IgD-negative memory B cell (primary cell): ENCODE measurements at regions not wholly inside any gene's neighbourhood (a gene's known extent, or its start where the extent isn't known, plus 50 kb on each side); places are given as distances from the start of the nearest gene placed in this dataset.

Experiments used
- H3K27ac Mint-ChIP-seq, 3 donors: one replicate each; pipeline ENCODE4 v1.8.0; 2020 to 2022; ENCODE audit warnings: mild to moderate bottlenecking in 3 of 3, mixed read lengths in 3 of 3, moderate library complexity in 1 of 3
- H3K27me3 Mint-ChIP-seq: one replicate; pipeline ENCODE4 v1.8.0; 2021; ENCODE audit warnings: mixed read lengths
- H3K36me3 Mint-ChIP-seq: one replicate; pipeline ENCODE4 v1.8.0; 2020; ENCODE audit warnings: mild to moderate bottlenecking, mixed read lengths
- H3K4me1 Mint-ChIP-seq, 3 donors: one replicate each; pipeline ENCODE4 v1.8.0; 2020 to 2022; ENCODE audit warnings: mixed read lengths in 3 of 3, mild to moderate bottlenecking in 1 of 3
- H3K4me3 Mint-ChIP-seq, 4 donors: one replicate each; pipeline ENCODE4 v1.8.0; 2020 to 2022; ENCODE audit warnings: mild to moderate bottlenecking in 4 of 4, mixed read lengths in 4 of 4, moderate library complexity in 3 of 4
- H3K9me3 Mint-ChIP-seq, 3 donors: one replicate each; pipeline ENCODE4 v1.8.0; 2020 to 2021; ENCODE audit warnings: mixed read lengths in 3 of 3, mild to moderate bottlenecking in 1 of 3

- H3K4me1 Mint-ChIP-seq, result peaks cover 0 to 1% (median 0%) of the 10 kb centered on the region in 3 donors
- no peak overlapping the region for H3K4me3 Mint-ChIP-seq
- peaks cover 2% of the 10 kb centered on the region for H3K36me3 Mint-ChIP-seq
- H3K27ac Mint-ChIP-seq, result no peak overlapping the region
- H3K9me3 Mint-ChIP-seq, result peaks cover 4 to 18% (median 12%) of the 10 kb centered on the region in 3 donors
- H3K27me3 Mint-ChIP-seq, result peaks cover 1% of the 10 kb centered on the region
These were observed 130.2 kb downstream of the VAPA start for GRCh38 chr18:10044054-10044453.

DNA sequence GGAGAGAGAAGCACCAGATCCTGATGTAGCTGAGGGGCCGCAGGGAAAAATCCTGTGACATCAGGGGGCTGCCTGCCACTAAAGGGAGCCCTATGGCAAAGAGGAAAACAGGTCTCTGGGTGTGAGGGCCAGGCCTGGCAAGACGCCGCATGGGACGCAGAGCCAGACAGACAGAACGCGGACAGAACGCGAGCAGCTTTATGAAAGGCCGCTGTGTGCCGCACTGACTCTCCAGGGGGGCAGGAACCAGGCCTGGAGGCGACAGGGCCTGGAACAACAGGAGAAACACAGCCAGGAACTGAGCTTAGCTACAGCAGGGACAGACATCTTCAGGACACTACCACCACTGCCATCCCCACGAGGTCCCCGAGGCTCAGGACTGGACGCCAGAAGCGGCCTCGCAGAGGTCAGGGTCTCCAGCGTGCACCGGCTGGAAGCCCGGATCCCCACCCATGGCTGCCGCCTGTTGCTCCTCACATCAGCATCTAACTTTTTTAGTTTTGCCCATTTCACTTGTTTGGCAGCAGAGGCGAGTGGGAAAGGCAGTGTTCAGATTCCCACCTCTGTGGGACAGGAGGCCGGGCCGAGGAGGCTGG lies 131.6 kb downstream of the VAPA start:
- H3K9me3 Mint-ChIP-seq, result peaks cover 4 to 18% (median 12%) of the 10 kb centered on the region in 3 donors
- peak overlapping the region in 1 of 4 donors; percentile 58 for H3K4me3 Mint-ChIP-seq

GRCh38 chr18:10046178-10046807 lies 132.5 kb downstream of the VAPA start:
- H3K27me3 Mint-ChIP-seq, result peaks cover 6% of the 10 kb centered on the region
- H3K4me3 Mint-ChIP-seq, result no peak overlapping the region
- peaks cover 0 to 1% (median 0%) of the 10 kb centered on the region in 3 donors for H3K4me1 Mint-ChIP-seq
- H3K36me3 Mint-ChIP-seq, result peaks cover 2% of the 10 kb centered on the region
- H3K9me3 Mint-ChIP-seq, result peaks cover 4 to 17% (median 8%) of the 10 kb centered on the region in 3 donors
- H3K27ac Mint-ChIP-seq, result no peak overlapping the region

More for the DNA sequence above, 131.6 kb downstream of the VAPA start:
- Mint-ChIP-seq H3K27me3 (peaks cover 6% of the 10 kb centered on the region), H3K4me1 (peaks cover 0 to 1% (median 0%) of the 10 kb centered on the region in 3 donors), H3K36me3 (peaks cover 2% of the 10 kb centered on the region), H3K27ac (peak overlapping the region in 1 of 3 donors; percentile 44)

DNA sequence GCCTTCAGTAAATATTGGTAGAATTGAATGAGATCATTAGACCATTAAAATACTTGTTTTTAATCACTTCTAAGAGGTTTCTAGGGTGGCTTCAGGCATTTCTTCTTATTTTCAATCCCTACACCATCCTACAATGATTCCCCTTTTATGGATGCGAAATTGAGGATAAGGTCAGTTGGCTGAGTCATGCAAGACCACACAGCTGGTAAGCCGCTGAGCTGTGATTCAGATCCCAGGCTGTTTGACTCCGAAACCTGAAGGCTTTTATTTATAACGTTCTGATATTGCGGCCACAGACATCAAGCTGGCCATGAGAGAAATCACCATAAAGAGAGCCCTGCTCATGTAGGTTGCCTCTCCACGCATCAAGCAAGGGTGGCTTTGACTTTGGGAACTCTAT lies 133.4 kb downstream of the VAPA start:
- Mint-ChIP-seq H3K36me3 (peaks cover 2% of the 10 kb centered on the region), H3K4me3 (no peak overlapping the region), H3K9me3 (peaks cover 0 to 10% (median 2%) of the 10 kb centered on the region in 3 donors), H3K27me3 (peaks cover 6% of the 10 kb centered on the region), H3K27ac (no peak overlapping the region), H3K4me1 (peaks cover 0 to 1% (median 0%) of the 10 kb centered on the region in 3 donors)

DNA sequence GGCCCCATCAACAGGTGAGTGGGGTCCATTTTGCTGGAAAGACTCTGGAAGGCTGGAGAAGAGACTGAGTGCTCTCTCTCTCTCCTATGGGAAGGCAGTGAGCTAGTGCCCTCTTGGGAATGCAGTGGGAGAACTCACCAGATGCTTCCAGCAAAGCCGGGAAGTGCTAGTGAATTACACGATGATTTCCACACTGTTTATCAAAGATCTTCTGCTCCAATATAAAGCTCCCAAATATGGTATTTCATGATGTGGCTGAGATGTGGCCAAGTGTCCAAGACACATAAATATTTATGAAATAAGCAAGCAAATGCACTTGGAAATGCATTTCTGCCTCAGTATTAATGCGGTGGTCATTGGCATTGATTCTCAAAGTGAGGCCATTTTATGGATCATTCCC lies 135.9 kb downstream of the VAPA start:
- H3K27ac Mint-ChIP-seq, result no peak overlapping the region

DNA sequence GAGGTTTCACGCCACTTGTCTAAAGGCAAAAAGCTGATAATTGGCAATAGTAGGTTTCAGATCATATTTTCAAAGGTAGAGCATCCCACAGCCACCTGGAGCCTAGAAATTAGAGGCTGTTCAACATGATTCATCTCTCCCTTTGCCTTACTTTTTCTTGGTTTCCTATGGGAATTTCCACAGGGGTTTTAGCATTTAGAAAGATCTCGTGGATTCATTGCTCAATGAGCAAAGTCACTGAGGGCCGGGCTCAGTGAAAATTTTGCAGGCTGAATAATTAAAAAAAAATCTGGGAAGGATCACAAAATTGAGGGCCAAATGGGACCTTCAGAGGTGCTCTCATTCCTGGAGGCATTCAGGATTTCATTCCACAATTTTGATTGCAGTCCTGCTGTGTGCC lies 137.1 kb downstream of the VAPA start:
- Mint-ChIP-seq H3K36me3 (no peaks in the 10 kb centered on the region), H3K27ac (no peak overlapping the region), H3K27me3 (peaks cover 8% of the 10 kb centered on the region), H3K9me3 (no peaks in the 10 kb centered on the region), H3K4me3 (no peak overlapping the region), H3K4me1 (no peaks in the 10 kb centered on the region)

More for the DNA sequence above, 135.9 kb downstream of the VAPA start:
- peaks cover 0 to 1% (median 0%) of the 10 kb centered on the region in 3 donors for H3K4me1 Mint-ChIP-seq
- H3K36me3 Mint-ChIP-seq, result no peaks in the 10 kb centered on the region
- H3K27me3 Mint-ChIP-seq, result peaks cover 8% of the 10 kb centered on the region
- peaks cover 0 to 2% (median 0%) of the 10 kb centered on the region in 3 donors for H3K9me3 Mint-ChIP-seq
- no peak overlapping the region for H3K4me3 Mint-ChIP-seq

DNA sequence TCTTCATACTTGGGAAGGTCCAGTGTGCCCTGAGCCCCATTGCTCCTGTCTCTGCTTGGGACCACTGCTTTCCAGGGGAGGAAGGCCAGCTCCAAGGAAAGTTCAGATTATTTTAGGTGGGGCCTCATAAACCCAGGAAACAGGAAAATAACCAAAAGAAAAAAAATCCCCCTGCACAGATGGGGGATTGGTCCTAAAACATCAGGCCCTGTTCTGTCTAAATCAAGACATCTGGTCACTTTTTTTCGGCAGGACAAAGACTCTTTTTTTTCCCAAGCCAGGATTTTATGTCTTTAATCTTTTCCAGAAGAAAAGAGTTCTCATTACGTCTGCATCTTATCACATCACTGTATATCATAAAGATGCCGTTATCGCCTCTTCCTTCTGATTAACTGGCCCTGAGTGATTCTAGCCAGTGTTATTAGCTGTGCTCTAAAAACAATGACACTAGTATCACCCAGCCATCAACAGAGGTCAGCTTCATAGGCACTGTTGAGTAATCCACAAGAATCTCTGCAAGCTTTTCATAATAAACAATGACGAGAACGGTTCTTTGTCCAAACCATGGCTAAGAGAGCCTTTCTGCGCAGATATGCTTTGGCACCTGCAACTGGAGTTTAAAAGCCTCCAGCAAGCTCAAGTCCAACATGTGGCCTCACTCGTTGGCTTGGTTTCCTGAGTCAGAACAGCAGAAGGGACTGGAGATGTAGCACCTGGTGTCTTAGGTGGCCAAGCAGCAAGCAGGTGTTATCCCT lies 138.2 kb downstream of the VAPA start:
- Mint-ChIP-seq H3K9me3 (no peaks in the 10 kb centered on the region), H3K27ac (no peak overlapping the region), H3K36me3 (no peaks in the 10 kb centered on the region), H3K4me1 (peaks cover 0 to under 1% (median 0%) of the 10 kb centered on the region in 3 donors), H3K4me3 (no peak overlapping the region), H3K27me3 (peaks cover 6% of the 10 kb centered on the region)

- no peak overlapping the region for H3K4me3 Mint-ChIP-seq
- peaks cover 6% of the 10 kb centered on the region for H3K27me3 Mint-ChIP-seq
- H3K27ac Mint-ChIP-seq, result no peak overlapping the region
- no peaks in the 10 kb centered on the region for H3K36me3 Mint-ChIP-seq
- peaks cover 3 to 6% (median 3%) of the 10 kb centered on the region in 3 donors for H3K4me1 Mint-ChIP-seq
- no peaks in the 10 kb centered on the region for H3K9me3 Mint-ChIP-seq
These were observed 139.1 kb downstream of the VAPA start for GRCh38 chr18:10052871-10053270.

GRCh38 chr18:10053861-10054260 lies 140.0 kb downstream of the VAPA start:
- Mint-ChIP-seq H3K27me3 (peaks cover 6% of the 10 kb centered on the region), H3K27ac (no peak overlapping the region), H3K36me3 (no peaks in the 10 kb centered on the region), H3K9me3 (no peaks in the 10 kb centered on the region), H3K4me1 (peaks cover 3 to 6% (median 3%) of the 10 kb centered on the region in 3 donors), H3K4me3 (no peak overlapping the region)

- H3K36me3 Mint-ChIP-seq, result no peaks in the 10 kb centered on the region
- peaks cover 3 to 6% (median 3%) of the 10 kb centered on the region in 3 donors for H3K4me1 Mint-ChIP-seq
- H3K9me3 Mint-ChIP-seq, result no peaks in the 10 kb centered on the region
- no peak overlapping the region for H3K4me3 Mint-ChIP-seq
- H3K27me3 Mint-ChIP-seq, result peaks cover 4% of the 10 kb centered on the region
- no peak overlapping the region for H3K27ac Mint-ChIP-seq
These were observed 140.6 kb downstream of the VAPA start for GRCh38 chr18:10054366-10054765.

DNA sequence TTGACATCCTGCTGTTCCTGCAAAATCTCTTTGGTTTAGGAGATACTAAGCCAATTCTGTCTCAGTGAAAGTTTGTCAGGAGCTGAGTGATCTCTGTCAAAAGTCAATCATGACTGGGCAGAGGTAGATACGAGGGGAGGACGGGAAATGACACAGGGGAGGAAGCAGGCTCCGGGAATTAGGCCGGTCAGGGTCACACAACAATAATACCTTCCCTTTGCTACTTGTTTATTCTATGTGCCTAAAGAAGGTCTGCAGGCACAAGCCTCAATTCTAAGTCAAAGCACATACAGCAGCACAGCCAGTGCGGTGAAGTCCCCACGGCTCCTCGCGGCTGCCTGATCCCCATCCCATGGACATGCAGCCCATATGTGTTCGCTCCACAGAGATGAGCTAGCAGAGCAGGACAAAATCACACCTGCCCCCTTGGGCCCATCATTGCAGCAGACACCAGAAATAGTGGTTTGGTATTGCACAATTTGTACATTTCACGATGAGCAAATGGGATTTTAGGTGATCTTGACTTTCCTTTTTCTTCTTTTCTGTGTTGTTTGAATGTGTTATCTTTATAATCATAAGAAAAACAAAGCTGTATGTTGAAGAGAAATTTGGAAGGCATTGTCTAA lies 141.4 kb downstream of the VAPA start:
- H3K4me1 Mint-ChIP-seq, result peaks cover 3 to 6% (median 3%) of the 10 kb centered on the region in 3 donors
- no peaks in the 10 kb centered on the region for H3K9me3 Mint-ChIP-seq
- H3K27ac Mint-ChIP-seq, result no peak overlapping the region
- peaks cover 6% of the 10 kb centered on the region for H3K27me3 Mint-ChIP-seq
- H3K36me3 Mint-ChIP-seq, result no peaks in the 10 kb centered on the region
- no peak overlapping the region for H3K4me3 Mint-ChIP-seq

- Mint-ChIP-seq H3K4me3 (no peak overlapping the region), H3K27ac (no peak overlapping the region), H3K36me3 (no peaks in the 10 kb centered on the region), H3K9me3 (no peaks in the 10 kb centered on the region), H3K27me3 (peaks cover 6% of the 10 kb centered on the region), H3K4me1 (peaks cover 3 to 6% (median 3%) of the 10 kb centered on the region in 3 donors)
These were observed 142.7 kb downstream of the VAPA start for GRCh38 chr18:10056506-10056905.

DNA sequence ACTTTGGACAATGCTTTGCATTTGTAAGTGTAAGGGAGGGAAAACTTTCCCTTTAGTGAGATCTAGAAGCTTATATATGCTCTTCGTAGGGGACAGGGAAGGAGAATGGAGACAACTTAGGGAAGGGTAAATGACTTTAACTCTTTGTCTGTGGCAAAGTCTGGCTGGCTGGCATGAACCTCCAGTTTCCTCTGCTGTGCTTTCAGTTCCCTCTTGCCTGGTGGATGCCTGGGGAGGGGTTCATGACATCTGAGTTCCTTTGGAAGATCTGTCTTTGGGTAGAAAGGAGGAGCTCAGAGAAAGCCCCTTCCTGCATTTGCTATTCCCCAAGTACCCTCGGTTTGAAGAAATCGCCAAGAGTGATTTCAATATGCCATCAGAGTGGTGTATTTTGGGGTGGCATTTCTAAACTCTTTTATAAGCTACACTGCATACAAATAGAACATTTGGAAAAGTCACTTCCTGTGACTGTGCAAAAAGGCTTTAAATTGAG lies 143.6 kb downstream of the VAPA start:
- H3K27me3 Mint-ChIP-seq, result peaks cover 6% of the 10 kb centered on the region

DNA sequence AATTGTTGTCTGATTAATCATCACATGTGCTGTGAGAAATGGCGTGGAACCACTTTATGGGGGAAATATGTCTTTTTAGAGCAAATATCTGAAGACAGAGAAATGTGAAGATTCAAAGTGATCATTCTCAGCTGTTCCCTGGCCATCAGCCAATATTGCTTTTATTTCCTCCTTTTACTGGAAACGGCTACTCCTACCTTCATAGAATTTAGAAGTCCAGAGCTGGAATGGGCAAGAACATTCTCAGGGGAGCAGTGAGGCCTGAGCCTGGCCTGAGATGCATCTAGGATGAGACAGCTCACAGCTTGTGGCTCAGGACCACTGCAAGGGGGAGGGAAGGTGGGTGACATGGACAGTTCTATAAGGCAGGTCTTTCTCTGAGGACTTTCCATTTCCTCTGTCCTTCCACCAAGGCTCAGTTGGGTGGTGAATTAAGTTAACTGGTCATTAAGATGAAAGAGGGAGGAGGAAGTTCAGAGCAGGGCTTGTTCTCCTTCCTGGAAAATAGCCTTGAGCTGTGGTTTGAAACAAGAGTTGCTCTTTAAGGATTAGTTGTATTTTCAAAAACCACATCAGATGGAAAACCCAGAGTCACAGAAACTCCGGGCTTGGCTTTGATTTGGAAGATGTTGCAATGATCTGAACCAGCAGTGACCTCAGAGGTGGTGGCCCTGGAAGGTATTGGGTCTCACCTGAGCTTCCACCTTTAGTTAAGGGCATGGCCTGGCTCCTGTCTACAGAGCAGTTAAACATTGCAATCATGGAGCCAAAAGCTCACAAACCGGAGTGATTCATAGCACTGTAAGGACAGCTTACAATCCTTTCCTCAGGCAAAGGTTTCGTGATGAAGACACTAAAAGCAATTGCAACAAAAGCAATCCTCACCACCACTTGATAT lies 144.3 kb downstream of the VAPA start:
- Mint-ChIP-seq H3K4me1 (peaks cover 3 to 6% (median 3%) of the 10 kb centered on the region in 3 donors), H3K36me3 (no peaks in the 10 kb centered on the region), H3K27ac (no peak overlapping the region), H3K9me3 (no peaks in the 10 kb centered on the region), H3K4me3 (no peak overlapping the region), H3K27me3 (peaks cover 6% of the 10 kb centered on the region)

More for the DNA sequence above, 143.6 kb downstream of the VAPA start:
- no peaks in the 10 kb centered on the region for H3K9me3 Mint-ChIP-seq
- H3K4me3 Mint-ChIP-seq, result no peak overlapping the region
- peaks cover 3 to 6% (median 3%) of the 10 kb centered on the region in 3 donors for H3K4me1 Mint-ChIP-seq
- no peaks in the 10 kb centered on the region for H3K36me3 Mint-ChIP-seq
- H3K27ac Mint-ChIP-seq, result no peak overlapping the region
